BE2C (cell line): ENCODE measurements at regions not wholly inside any gene's neighbourhood (a gene's known extent, or its start where the extent isn't known, plus 50 kb on each side); places are given as distances from the start of the nearest gene placed in this dataset.
"Not testable (repeated sequence)": the region's sequence is repeated elsewhere in the genome, so short reads cannot be mapped to it uniquely, and the experiment has no call there.

Source experiments
- DNase-seq: peaks from one replicate; pipeline ENCODE4 v3.0.0-alpha.2; 2020
- H3K27me3 ChIP-seq: fragments of 250-450 bp; sonication (Bioruptor Pico); 2 replicates; pipeline ENCODE4 v1.5.1; 2020; ENCODE audit warnings: mild to moderate bottlenecking
- H3K36me3 ChIP-seq: fragments of 250-450 bp; sonication (Bioruptor Pico); 2 replicates; pipeline ENCODE4 v1.5.1; 2020; ENCODE audit warnings: mild to moderate bottlenecking
- H3K4me1 ChIP-seq: fragments of 250-450 bp; sonication (Bioruptor Pico); 2 replicates; pipeline ENCODE4 v1.5.1; 2020
- H3K4me3 ChIP-seq: 2 replicates; pipeline ENCODE4 v1.5.1; 2011; ENCODE audit warnings: low read depth, low read length
- H3K9me3 ChIP-seq: fragments of 250-450 bp; sonication (Bioruptor Pico); 2 replicates; pipeline ENCODE4 v1.5.1; 2020
- CTCF ChIP-seq: IDR thresholded peaks from 2 replicates; pipeline ENCODE4 v1.5.1; 2012; ENCODE audit warnings: mild to moderate bottlenecking, low read depth, low read length

- Histone ChIP-seq H3K4me1 (no peaks in the 10 kb centered on the region), H3K4me3 (no peak overlapping the region), H3K27me3 (peaks cover 35% of the 10 kb centered on the region), H3K36me3 (no peaks in the 10 kb centered on the region), H3K9me3 (no peaks in the 10 kb centered on the region)
- TF ChIP-seq CTCF: no peak
- no peak for DNase-seq
Measured at GRCh38 chr16:86734543-86735460, 156.5 kb downstream of the FOXL1 start.

- Histone ChIP-seq H3K9me3 (no peaks in the 10 kb centered on the region), H3K4me3 (no peak overlapping the region), H3K27me3 (peaks cover 44% of the 10 kb centered on the region), H3K4me1 (no peaks in the 10 kb centered on the region), H3K36me3 (no peaks in the 10 kb centered on the region)
- no peak for TF ChIP-seq CTCF
- no peak for DNase-seq
Measured at GRCh38 chr16:86735727-86736126, 157.4 kb downstream of the FOXL1 start.

GRCh38 chr16:86736502-86736901 is 158.2 kb downstream of the FOXL1 start:
- DNase-seq: no peak
- no peaks in the 10 kb centered on the region for H3K36me3 ChIP-seq
- H3K4me3 ChIP-seq: no peak overlapping the region
- H3K27me3 ChIP-seq: peaks cover 45% of the 10 kb centered on the region
- H3K4me1 ChIP-seq: no peaks in the 10 kb centered on the region
- no peak for TF ChIP-seq CTCF
- H3K9me3 ChIP-seq: no peaks in the 10 kb centered on the region

- Histone ChIP-seq H3K9me3 (no peaks in the 10 kb centered on the region), H3K36me3 (no peaks in the 10 kb centered on the region), H3K27me3 (peaks cover 45% of the 10 kb centered on the region), H3K4me3 (no peak overlapping the region), H3K4me1 (no peaks in the 10 kb centered on the region)
- TF ChIP-seq CTCF: no peak
- no peak for DNase-seq
Measured at GRCh38 chr16:86737083-86737482, 158.7 kb downstream of the FOXL1 start.

- H3K27me3 ChIP-seq: peaks cover 33% of the 10 kb centered on the region
- DNase-seq: not testable (repeated sequence)
Measured at GRCh38 chr16:86738322-86738721, 160.0 kb downstream of the FOXL1 start.

GRCh38 chr16:86739178-86739577 is 160.8 kb downstream of the FOXL1 start:
- DNase-seq: no peak
- peaks cover 28% of the 10 kb centered on the region for H3K27me3 ChIP-seq
- no peak for TF ChIP-seq CTCF
- H3K4me3 ChIP-seq: no peak overlapping the region
- no peaks in the 10 kb centered on the region for H3K9me3 ChIP-seq
- no peaks in the 10 kb centered on the region for H3K36me3 ChIP-seq
- no peaks in the 10 kb centered on the region for H3K4me1 ChIP-seq

More at GRCh38 chr16:86738322-86738721, 160.0 kb downstream of the FOXL1 start:
- not testable (repeated sequence) for H3K9me3 ChIP-seq, H3K4me1 ChIP-seq, H3K4me3 ChIP-seq, H3K36me3 ChIP-seq
